Stimulated activated CD4-positive, alpha-beta T cell treated with anti-CD3 and anti-CD28 coated beads, Interleukin-15, amount 100 ng/mL, for 24 hours (primary cell): ENCODE measurements at regions not wholly inside any gene's neighbourhood (a gene's known extent, or its start where the extent isn't known, plus 50 kb on each side); places are given as distances from the start of the nearest gene placed in this dataset.
"Not testable (repeated sequence)": the region's sequence is repeated elsewhere in the genome, so short reads cannot be mapped to it uniquely, and the experiment has no call there.

ENCODE experiments used
- DNase-seq: peaks from one replicate; pipeline ENCODE4 v3.0.0-alpha.2; 2020

DNA sequence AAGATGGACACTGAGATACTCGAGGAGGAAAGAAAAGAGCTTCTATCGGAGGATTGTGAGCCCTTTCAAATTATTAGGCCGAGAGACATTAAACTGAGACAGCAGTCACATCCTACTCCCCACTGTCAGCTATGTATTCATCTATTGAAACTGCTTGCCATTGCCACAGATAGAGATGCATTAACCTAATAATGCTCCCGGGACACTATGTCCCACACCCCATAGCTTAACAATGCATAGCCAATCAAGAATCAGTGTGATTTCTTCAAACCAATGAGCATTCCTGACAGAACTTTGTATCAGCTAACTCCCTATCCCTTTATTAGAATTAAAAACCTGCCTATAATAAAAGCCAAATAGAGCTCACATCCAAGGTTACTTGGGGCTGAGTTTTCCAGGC, 118.1 kb upstream of the NEIL3 start:
- no peak for DNase-seq

DNA sequence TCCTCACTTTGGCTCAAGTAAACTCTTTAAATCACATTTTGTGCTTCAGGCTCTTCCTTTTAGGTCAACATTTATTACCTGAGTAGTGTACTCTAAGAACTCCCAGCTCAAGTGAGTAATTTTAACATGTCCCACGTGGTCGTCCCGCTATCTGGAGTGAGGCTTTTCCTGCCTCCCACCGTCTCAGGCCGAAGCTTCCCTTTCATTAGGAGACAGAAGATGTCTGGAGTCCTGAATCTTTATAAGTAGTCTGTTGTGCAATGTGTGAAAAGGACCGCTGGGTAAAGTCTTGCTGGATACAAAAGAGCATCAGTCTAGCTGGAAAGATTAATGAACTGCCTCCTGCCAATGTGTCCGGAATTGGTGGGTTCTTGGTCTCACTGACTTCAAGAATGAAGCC, 117.7 kb upstream of the NEIL3 start:
- no peak for DNase-seq

DNA sequence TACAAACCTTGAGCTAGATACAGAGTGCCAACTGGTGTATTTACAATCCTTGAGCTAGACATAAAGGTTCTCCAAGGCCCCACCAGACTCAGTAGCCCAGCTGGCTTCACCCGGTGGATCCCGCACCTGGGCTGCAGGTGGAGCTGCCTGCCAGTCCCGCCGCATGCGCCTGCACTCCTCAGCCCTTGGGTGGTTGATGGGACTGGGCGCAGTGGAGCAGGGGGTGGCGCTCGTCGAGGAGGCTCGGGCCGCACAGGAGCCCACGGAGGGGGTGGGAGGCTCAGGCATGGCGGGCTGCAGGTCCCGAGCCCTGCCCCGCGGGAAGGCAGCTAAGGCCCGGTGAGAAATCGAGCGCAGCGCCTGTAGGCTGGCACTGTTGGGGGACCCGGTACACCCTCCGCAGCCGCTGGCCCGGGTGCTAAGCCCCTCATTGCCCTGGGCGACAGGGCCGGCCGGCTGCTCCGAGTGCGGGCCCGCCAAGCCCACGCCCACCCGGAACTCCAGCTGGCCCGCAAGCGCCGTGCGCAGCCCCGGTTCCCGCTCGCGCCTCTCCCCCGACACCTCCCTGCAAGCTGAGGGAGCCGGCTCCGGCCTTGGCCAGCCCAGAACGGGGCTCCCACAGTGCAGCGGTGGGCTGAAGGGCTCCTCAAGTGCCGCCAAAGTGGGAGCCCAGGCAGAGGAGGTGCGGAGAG, 116.5 kb upstream of the NEIL3 start:
- not testable (repeated sequence) for DNase-seq

DNA sequence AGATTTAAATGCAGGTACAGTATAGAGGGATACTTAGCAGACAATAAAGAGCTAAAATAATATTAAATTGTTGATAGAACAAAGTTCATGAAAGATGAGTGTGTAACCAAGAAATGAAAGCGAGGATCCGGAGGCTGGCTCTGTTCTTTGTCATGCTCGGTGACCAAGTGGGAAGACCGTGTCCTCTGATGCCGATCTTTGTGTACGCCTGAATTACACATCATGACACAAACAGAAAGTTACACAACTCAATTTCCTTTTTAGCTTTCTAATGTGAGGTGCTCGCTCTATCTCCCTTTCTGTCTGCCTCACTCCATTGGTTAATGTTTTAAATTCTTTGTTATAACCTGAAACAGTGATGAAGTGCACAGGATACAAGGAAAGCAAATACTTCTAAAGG, 114.8 kb upstream of the NEIL3 start:
- DNase-seq = no peak

DNA sequence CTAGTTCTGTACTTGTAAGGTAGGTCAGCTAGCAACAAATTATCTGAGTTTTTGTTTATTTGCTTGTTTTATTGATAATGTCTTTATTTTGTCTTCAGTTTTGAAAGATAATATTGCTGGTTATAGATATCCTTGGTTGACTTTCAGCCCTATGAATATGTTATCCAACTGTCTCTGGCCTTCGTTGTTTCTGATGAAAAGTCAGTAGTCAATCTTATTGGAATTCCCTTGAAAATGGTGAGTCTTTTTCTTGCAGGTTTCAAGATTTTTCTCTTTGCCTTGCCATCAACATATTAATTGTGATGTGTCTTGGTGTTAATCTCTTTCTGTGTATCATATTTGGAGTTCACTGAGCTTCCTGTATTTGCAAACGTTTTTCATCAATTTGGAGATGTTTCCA, 113.1 kb upstream of the NEIL3 start:
- no peak for DNase-seq

DNA sequence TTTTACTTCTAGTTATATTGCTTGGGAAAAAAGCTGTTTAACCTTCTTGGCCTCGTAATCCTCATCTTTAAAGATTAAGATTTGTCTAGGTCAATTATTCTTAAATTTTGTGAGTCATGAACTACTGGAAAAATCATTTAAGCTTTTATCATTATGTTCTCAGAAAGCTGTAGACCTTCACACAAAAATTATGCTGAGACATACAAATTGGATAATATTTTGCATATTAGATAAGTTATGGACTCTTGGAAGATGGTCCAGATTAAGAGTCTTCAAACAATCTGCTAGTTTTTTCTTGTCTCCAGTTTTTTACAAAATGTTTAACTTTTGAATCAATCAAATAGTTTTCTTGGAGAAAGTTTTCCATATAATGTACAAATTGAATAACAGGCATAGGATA, 108.1 kb upstream of the NEIL3 start:
- DNase-seq = no peak

DNA sequence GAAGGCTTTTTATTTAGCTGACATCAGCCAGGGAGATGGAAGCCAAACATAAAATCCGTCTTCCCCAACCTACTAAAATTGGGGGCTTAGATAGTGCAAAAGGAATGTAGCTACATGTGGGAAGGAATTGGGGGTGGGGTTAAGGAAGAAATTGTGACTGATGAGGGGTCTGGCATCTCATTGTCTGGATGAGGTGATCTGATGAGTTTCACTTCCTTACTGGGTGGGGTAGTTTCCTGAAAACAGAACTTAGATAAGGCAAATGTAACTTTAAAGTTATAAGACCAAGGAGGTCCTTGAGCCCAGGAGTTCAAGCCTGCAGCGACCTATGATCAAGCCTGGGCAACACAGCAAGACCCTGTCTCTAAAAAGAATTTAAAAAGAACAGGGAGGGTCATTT, 105.5 kb upstream of the NEIL3 start:
- no peak for DNase-seq

DNA sequence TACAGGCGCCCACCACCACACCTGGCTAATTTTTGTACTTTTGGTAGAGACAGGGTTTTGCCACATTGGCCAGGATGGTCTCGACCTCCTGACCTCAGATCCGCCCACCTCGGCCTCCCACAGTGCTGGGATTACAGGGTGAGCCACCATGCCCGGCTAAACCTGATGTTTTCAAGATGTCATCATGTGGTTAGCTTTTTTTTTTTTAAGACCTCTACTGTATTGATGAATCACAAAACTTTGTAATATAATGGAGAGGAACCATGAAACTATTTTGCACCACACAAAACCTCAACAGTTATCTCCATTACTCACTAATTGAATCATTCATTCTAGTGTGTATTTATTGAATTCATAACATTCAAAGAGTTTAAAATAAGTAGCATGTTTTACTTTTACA, 94.7 kb upstream of the NEIL3 start:
- peak; percentile 9 for DNase-seq

DNA sequence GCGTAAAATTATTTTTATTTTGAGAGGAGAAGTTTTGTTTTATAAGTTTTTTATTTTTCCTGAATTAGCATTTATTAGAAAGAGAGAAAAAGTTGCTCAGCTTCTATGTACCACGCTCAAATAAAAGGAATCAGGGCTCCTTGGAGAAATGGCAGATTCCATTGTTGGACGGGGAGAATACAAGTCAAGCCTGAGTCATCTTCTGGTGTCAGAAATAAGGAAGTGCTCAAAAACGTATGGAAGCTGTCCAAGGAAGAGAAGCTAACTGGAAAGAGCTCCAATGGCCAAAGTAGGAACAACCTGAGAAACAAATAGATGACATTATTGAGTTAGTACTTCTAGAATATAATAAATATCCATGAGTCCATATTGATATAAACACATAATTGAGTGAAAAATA, 89.3 kb upstream of the NEIL3 start:
- no peak for DNase-seq

DNA sequence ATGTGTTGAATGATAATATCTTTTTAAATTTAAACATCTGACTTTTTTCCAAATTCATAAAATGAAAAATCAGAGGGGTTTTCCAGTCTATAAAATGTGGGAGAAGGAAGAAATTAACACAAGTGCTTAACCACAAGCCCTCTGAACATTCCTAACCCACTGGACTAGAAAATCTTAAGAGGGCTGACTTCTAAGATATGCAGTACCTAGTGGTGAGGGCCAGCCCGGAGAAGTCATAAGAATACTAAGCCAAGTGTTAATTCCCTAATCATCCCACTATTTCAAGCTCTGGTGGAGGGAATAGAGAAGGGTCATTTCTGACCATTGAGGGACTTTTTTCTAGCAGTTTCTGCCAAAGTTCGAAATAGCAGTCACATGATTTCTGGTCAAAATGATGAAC, 86.9 kb upstream of the NEIL3 start:
- no peak for DNase-seq

DNA sequence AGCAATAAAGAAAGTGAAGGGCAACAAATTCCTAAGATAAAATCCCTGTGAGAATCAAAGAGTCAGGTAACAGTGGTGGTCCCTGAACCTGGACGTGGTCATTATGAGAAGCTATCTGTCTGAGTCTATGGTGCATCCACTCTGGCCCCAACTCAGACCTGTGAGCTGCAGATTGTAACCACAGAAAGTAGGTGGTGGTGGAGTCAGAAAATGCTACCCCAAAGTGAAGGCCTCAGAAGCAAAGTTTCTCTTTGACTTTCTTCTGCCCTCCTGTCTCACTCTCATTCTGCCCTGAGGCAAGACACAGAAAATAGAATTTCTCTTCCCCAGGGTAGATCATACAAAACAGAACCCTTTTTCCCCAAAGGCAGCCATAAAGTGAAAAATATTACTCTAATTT, 84.1 kb upstream of the NEIL3 start:
- no peak for DNase-seq

DNA sequence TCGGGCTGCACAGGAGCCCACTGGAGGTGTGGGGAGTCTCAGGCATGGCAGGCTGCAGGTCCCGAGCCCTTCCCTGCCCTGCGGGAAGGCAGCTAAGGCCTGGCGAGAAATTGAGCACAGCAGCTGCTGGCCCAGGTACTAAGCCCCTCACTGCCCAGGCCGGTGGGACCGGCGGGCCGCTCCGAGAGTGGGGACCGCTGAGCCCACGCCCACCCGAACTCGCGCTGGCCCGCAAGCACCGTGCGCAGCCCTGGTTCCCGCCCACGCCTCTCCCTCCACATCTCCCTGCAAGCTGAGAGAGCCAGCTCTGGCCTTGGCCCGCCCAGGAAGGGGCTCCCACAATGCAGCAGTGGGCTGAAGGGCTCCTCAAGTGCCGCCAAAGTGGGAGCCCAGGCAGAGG, 82.0 kb upstream of the NEIL3 start:
- DNase-seq = no peak

DNA sequence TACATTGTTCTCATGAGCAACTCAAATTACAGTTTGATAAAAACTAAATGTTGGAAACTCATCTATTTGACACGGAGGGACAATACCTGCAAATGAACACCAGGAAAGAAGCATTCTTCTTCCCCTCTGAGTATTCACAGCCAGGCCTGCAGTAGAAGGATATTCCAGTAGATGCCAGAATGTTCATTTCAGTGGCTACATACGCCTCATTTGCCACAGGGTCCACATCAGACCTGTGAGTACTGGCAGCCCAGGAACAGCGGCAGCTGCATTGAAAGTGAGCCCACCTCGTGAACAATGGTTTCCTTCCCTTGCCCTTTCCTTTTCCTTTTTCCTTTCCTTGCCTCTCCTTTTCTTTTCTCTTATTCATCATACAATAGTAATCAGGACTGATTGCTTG, 81.1 kb upstream of the NEIL3 start:
- DNase-seq = no peak

DNA sequence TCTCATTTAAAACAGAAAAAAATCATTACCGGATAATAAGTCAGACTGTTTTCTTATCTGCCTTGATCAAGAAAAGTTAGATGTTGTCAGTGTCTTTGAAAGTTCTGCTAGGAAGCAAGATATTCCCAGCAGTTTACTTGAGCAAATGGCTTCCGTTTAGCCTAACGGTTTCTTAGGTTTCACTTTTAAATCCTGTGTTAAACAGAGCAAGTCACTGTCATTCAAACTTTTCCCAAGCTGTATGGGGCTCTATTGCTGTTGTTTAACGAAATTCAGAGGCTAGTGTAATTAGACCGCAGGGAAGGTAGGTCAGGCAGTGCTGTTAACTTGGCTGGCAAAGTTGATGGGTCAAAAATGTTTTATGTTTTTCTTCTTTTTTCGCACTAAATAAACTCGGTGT, 80.3 kb upstream of the NEIL3 start:
- DNase-seq = no peak

DNA sequence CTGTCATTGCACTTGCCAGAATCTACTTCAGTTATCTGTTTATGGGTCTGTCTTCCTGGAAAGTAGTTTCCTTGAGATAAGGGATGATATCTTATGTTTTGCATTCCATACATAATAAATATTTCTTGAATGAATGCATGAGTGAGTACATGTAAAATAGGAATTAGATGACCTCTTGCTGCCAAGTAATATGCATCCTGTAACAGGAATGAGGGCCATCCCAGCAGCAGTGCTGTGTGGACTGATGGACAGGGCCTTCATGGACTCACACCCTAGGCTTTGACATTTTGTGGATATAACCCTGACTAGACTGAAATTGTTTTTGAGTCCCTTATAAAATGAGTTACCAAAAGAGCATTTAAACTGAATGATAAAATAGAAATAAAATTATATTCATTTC, 77.2 kb upstream of the NEIL3 start:
- no peak for DNase-seq

DNA sequence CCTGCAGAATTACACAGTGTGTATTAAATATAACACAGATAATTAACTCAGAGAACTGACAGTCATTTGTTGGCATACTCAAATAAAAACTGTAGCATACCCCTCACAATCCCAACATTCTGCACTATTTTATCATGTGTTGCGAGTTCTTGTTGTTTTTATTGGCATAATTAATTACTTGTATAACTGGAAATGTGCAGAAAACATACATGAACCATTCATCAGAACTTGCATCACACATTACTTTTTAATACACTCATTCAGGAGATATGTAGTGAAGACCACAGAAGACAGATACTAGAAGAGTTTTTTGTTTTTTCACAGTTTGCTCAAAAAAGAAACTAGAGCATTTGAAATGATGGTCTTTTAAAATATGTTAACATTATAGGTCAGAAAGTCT, 74.6 kb upstream of the NEIL3 start:
- DNase-seq = no peak

DNA sequence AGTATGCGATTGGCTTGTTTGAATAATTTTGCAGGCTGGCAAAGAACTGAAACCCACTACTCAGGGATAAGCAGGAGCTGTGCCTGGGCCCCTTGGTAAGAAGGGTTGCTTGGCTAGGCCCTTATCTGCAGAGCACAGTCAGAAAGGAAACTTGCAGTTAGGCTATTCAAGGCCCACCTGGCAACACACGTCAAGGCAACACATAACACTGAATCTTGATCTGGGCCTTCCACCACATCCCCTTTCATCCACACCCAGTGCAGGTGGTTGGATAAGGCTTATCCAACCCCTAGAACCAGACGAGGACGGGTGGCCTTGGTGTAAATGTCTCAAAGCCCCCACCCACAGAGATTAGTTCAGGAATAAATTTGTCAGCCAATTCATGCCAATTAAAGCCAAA, 72.8 kb upstream of the NEIL3 start:
- DNase-seq = no peak

DNA sequence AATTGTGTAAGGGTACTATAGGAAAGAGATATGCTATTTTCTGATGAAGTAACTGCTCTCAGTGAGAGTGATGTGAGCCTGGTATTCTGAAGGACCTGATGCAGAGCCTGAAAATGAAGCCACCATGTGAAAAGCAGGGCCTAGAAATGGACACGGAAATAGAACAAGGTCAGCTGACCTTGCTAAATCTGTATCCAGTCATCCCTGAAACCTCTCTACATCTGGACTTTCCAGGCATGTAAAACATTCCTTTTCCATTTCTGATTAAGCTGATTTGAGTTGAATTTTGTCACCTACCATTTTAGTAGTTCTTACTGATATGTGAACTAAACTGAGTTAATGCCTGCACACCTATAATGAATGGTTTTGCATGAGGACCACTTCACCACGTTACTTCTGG, 72.4 kb upstream of the NEIL3 start:
- no peak for DNase-seq

DNA sequence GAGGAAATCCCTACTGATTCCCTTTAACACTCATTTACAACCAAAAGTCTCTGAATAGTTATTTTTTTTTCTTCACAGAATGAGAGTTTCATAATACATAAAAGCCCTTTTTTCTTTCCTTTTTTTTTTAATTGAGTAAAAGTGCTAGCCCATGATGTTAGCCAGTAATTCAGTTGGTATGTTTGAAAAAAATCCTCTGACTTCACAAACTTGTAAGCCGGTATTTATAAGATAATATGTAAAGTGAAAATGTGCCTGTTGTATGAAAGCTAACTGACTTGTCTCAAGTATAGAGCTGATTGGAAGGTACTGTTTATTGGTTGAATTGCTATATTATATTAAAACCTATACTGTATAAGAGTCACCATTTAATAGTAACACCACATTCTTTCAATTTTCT, 70.2 kb upstream of the NEIL3 start:
- no peak for DNase-seq

DNA sequence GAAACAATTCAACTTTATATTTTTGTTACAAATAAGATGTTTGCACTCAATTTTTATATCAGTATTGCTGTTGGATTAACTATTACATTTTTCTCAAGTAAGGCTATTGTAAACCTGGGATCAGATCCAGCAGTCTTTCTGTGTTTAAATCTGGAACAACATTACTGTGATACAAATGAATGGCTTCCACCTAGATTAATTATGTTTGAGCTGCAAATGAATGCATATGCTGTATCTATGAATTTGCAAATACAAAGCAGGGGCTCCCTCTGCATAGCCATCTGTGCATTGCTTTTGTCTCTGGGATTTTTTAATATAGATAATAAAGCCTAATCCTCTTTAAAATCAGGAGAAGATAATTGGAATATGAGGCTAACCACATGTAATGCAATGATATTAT, 69.8 kb upstream of the NEIL3 start:
- DNase-seq = no peak

DNA sequence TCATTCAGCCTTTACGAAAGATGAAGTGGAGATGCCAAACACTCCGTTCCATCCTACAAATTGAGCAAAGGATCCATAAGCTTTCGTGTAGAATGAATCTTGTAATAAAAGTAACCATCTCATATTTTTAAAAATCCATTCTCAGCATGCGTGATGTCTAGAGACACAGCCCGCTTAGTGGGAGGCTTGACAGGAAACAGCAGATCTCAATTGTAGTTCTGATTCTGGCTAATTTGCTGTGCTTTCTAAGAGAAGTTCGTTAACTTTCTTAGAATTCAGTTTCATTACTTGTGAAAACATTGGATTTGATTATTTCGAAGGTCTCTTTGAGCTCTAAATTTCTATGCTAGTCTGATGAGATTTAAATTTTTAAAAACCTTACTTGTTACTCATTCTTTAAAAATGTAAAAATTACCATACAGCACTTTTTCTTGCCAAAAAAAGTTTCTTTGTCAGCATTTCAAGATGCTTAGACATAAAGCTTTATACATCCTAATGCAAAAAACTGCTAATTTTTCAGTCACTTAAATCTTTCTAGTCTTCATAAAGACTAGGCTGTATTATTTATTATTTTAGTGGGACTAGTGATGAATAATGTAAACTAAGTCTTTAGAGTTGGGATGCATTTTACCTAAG, 66.9 kb upstream of the NEIL3 start:
- DNase-seq = no peak

DNA sequence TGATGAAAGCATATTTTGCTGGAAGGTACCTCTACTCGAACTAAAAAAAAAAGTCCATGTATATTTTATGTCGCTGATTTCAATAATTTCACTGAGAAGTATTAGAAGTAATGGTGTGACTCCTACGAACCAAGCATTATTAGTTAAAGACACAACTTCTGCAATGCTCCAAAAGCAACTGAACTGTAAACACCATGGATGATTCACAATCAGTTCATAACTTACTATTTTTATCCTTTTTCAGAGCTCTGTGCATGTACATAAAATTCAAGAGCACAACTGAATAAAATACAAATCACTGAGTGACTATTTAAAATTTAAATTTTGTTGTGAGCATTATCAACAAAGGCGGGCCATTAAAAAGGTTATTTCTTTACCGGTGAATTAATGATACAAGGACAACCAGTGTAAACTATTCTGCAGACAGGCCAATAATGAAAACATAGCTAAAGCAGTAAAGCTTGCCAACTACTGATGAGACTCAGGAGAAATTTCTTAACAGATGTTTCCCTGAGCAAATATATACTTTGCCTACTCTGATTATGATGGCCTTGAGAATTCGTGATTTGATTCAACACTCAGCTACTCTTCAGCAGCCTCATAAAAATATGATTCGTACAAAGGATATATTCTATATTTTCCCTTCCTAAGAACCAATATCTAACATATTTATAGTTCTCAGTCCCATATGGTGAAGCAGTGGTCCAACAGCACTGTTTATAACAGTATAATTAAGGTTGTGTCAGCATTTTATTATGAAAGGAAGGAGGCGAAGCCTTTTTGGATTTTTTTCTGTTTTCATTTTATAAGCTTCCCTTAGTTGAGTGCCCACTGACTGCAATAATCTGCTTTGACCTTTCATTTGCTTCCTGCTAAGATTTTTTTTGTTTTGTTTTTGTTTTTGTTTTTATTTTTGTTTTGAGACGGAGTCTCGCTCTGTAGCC, 62.8 kb upstream of the NEIL3 start:
- no peak for DNase-seq

DNA sequence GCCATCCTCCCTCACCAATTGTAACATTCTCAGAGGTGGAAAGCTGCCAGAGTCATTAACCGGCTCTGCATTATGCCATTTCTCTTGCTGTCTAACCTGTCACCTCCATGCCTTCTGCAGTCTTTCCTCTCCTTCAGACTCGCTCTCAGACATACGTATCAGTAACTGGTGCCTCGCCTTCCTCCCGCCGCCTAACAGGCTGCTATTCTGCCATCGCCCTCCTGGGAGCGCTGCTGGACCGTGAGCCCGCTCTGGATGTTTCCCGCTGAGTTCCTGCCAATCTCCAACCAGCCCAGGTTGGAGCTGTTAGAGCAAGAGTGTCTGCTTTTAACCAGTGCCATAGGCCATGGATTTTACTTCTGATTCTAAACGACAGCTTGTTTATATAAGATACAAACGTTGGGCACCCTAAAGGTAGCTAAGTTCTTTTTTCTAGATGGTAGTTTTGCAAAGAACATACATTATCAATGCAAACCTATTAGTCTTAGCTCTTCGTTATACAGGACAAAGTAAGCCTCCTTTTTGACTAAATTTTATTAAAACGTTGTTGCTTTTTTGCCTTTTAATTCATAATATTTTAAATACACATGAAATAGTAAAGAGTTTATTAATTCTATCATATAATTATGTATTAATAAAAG, 59.5 kb upstream of the NEIL3 start:
- DNase-seq = peak; percentile 70

DNA sequence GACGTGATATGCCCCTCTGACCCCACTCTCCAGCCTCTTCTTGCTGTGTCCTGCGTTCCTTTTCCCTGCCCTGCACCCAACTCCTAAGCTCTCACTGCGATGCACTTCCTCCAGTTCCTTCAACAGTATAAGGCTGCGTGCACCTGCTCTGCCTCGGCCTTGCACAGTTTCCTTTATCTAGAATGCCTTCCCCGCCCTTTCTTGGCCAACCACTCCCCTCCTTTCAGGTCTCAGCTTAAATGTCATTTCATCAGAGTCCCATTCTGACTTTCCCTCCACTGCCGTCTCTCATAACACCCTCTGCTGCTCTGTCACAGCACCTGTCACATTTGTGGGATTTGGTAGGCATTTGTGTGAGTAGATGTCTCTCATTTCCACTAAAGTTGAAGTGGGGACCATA, 58.4 kb upstream of the NEIL3 start:
- DNase-seq = peak; percentile 13
